NCI-H69 (cell line): ENCODE measurements at regions not wholly inside any gene's neighbourhood (a gene's known extent, or its start where the extent isn't known, plus 50 kb on each side); places are given as distances from the start of the nearest gene placed in this dataset.
"Not testable (repeated sequence)": the region's sequence is repeated elsewhere in the genome, so short reads cannot be mapped to it uniquely, and the experiment has no call there.

Source experiments
- DNase-seq: peaks from one replicate; lab custom pipeline; 2025; lab: John Stamatoyannopoulos, UW

DNA sequence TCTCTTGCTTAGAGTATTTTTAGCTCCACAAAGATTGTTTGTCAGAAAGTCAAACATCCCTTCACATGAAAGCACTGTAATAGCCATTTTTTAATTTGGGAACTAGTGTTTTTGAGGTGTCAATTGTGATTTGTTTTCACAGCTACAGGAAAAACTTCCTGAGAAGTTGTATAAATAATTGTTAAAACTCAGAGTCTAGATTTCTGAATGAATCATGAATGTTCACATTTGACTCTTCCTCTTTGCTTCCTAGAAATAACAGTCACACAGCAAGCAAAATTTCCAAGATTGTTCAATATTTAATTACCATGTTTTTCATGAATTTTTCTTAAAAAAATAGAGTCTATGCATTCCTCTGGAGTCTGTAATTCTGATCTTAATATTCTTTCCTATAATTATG lies 156.9 kb upstream of the SLC7A11 start:
- no peak for DNase-seq

DNA sequence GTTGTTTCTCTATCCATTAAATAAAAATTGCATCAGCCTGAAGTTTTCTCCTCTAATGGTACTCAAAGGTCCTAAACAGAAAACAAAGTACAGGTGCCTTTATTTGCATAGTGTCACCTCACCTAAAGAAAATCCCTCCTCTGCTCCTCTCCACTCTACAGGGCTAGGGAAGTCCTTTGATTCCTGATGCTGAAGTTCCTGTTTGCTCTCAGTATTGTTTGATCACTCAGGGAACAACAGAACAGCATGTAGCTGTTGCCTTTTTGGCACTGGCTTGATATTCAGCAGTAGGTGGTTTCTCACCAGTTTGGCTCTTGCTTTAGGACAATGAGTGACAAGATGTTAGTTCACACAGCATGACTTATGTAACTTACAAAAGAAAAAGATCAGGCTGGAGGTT lies 156.2 kb upstream of the SLC7A11 start:
- DNase-seq: peak; percentile 96

DNA sequence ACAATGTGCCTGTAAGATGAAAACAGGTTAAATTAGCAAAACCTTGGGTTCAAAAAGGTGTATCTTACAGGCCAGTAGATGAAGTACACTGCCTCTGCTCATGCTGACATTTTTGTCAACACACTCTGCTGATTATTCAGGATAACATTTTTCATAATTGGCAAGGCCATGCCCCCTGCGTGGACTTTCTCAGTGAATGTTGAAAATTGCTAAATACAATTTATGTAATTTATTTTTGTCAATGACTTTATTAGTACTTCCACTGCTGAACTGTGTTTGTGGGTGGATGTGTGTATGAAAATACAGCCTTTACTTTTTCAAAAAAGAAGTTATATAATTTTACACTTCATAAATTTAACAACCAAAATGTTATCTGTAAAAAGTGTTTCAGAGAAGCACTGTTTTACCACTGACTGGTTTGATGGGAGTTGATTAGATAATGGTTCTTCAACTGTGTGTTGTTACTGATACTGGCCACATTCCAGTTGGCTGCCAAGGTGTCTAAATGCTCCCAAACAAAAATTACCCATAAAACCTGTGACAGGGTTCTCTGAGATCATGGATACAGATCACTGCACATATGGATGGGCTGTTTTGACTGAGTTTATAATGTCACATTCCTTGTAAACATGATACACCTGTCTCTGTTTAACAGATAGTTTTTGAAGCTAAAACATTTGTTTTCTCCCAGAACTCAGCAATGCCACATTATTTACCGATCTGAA lies 151.9 kb upstream of the SLC7A11 start:
- DNase-seq: peak; percentile 68

DNA sequence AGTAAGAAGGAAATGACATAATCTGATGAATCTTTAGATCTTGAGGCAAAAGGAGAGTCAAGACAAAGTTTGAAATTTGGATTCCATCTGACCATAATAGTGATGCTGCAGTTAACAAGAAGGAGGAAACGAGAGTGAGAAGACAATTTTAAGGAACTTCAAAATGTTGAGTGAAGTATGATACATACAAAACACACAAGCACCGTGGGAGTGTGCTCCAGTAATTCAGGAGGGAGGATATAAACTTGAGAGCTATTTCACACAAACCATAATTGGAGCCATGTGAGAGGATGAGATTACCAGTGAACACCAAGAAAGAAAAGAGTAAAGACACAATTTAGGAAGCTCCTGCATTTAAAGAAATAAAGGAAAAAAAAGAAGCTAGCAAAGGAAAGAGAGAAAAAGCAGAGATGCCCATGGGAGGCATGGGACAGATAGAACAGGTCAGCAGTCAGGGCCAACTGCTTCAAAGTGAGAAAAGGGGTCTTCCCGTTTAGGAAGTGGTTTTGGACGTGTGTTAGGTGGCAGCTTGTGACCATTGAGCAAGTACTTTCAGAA lies 150.7 kb upstream of the SLC7A11 start:
- DNase-seq: no peak

DNA sequence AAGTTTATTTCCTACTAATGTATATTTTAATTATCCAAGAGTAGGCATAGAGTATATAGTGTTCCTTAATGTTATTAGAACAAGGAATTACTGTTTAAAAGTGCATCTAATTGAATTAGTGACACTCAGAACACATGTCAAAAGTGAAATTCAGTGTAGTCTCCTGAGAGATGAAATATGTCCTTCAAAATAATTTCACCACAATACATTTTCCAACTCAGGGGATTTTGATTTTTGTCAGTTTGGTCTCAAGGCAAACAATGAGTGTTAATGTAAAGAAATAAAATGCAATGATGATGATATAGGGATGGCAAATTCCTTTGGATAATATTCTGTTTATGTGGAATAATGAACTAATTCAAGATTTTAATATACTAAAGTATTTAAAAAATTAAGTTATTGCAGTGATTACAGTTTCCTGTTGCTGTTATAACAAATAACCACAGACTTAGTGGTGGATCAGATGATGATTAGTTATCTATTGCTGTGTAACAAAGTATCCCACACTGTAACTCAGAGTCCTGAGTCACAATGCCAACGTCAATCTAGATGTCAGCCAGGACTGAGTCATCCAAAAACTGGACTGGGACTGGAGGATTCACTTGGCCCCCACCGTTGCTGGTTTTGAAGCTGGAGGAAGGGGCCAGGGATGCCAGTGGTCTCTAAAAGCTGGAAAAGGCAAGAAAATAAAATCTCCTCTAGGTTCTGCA lies 148.0 kb upstream of the SLC7A11 start:
- DNase-seq: no peak

DNA sequence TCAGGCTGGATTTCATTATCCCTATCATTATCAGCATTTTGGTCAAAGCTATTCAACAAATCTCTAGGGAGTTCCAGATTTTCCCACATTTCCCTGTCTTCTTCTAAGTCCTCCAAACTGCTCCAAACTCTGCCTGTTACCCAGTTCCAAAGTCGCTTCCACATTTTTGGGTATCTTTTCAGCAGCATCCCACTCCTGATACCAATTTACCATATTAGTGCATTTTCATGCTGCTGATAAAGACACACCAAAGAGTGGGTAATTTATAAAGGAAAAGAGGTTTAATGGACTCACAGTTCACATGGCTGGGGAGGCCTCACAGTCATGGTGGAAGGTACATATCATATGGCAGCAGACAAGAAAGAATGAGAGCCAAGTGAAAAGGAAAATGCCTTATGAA lies 132.8 kb upstream of the SLC7A11 start:
- no peak for DNase-seq

- peak; percentile 3 for DNase-seq
Observed at GRCh38 chr4:138367942-138368341, 125.8 kb upstream of the SLC7A11 start.

- DNase-seq: not testable (repeated sequence)
Observed at GRCh38 chr4:138352446-138352845, 110.3 kb upstream of the SLC7A11 start.

GRCh38 chr4:138348055-138348454 lies 105.9 kb upstream of the SLC7A11 start:
- peak; percentile 8 for DNase-seq

DNA sequence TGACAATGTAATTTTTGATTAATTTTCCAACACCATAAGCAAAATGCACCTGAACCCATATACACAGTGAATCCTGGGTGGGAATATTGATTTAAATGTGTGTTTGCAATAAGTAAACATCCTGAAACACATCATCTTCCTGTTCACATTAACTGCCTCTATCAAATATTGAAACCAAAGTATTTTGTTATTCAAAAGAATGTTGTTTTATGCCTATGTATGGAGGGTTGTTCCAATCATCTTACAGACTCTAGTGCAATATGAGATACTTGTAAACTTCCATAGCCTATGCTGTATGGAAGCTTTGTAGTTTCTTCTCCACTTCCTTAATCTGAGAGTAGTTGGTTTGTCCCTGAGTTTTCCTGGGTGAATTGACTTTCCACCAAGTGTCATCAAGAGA lies 105.4 kb upstream of the SLC7A11 start:
- DNase-seq: peak; percentile 26

DNA sequence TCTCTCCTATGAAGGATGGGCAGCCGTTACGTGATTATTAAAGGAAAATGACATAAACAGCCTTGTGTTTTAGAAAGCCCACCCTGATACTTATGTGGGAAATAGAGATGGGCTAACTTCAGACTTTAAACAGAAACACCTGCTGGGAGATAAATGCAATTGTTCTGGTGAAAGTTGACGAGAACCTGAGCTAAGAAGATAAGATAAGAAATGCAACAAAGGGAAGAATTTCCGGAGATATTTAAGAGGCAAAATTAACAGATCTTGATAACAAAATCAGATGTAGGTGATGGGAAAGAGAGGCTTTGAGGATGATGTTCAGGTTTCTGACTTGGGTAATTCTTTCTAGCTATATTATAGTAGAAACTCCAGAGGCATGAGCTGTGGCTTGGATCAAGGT lies 102.7 kb upstream of the SLC7A11 start:
- no peak for DNase-seq

DNA sequence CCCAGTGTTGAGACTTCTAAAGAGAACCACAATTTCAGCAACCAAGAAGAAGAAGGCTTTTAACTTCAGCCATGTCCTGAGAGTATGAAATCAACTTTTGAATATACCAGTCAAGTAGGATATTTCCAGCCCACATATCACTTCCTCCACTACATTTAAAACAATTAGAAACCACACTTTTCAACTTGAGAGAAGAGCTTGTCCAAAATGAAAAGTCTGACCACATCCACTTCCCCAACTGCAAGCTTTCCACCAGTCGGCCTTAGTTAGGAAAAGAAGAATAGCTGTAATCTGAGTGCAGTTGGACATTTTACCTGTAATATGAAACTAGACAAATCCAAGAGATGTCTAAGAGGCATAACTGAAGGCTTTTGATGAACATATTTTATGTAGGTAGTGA lies 101.9 kb upstream of the SLC7A11 start:
- no peak for DNase-seq

DNA sequence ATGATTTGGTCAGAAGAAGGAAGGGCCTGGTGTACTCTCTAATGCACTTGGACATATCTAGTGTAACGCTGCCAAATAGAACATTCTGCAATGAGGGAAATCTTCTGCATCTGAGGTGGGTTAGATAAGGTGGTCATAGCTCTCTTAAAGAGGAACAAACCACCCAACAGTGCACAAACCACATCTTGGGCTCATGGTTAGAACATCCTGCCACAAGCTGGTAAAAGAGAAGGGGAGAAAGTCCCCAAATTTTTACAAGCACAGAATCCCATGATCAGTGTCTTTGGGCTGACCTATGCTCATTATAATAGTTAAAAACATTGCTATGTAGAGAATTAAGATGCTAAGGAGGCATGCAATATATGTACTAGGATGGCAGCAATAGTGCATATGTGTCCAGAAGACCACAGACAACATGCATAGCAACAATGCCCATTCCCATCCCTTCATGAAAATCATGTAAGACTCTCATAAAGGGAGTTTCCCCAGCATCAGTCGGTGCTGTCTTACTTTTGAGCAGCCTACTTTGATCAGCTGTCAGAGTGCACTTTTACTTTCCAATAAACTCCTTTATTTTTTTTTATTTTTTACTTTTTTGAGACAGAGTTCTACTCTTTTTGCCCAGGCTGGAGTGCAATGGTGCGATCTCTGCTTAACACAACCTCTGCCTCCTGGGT lies 99.7 kb upstream of the SLC7A11 start:
- no peak for DNase-seq

DNA sequence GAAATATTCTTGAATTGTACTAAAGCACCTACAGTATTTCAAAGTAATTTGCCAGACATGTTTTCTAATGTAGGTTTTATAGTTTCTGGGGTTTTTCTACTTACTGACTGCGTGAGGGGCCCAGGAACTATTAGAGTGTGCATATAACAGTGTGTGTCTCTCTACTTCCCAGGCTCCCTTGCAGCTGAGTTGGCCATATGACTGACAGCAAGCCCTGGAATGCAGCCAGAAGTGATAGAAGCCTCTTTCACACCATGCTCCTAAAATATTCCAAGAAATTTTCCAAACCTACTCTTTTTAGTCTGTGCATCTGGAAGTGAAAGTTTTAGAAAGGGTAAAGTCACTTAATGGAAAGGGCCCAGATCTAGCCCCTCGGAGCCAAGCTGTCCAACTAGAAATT lies 96.7 kb upstream of the SLC7A11 start:
- DNase-seq: no peak

DNA sequence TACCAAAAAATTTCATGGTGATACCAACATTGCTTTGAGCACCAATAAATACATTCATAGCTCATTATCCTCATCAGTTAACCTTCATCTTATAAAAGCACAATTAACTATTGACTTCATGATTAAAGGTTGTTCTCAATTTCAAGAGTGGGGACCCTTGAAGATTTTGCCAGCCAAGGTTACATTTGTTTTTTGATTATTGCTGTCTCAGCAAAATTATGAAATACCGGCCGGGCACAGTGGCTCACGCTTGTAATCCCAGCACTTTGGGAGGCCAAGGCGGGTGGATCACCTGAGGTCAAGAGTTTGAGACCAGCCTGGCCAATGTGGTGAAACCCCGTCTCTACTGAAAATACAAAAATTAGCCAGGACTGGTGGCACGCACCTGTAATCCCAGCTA lies 96.1 kb upstream of the SLC7A11 start:
- DNase-seq: not testable (repeated sequence)

DNA sequence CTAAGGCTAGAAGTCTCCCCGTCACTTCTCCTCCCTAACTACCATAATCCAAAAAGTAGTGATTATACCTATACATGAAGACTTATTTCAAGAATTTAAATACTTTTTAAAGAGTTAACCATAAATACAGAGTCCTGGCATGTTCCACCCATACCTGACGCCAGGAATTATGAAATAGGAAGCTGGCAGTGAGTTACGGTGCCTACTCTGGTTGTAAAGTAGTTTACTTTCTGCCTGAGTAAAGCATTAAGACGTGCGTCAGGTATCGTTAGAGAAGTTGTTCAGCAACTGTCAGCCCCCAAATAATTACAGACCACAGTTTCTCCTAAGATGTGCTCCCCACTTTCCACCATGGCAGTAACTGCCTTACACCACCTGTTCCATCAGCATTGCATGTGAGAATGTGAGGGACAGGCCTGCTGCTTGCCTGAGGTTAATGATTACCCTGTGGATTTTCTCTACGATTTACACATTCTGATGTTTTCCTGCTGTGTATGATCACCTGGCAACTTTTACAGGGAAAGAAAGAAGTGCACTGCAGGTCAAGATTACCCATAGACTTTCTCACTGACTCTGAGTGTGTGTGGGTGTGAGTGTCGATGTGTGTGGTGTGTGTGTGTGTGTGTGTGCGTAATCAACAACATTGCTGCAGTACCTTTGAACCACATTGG lies 92.3 kb upstream of the SLC7A11 start:
- peak; percentile 44 for DNase-seq

- DNase-seq: not testable (repeated sequence)
Observed at GRCh38 chr4:138332415-138332814, 90.3 kb upstream of the SLC7A11 start.

GRCh38 chr4:138330531-138330930 lies 88.4 kb upstream of the SLC7A11 start:
- DNase-seq: no peak

DNA sequence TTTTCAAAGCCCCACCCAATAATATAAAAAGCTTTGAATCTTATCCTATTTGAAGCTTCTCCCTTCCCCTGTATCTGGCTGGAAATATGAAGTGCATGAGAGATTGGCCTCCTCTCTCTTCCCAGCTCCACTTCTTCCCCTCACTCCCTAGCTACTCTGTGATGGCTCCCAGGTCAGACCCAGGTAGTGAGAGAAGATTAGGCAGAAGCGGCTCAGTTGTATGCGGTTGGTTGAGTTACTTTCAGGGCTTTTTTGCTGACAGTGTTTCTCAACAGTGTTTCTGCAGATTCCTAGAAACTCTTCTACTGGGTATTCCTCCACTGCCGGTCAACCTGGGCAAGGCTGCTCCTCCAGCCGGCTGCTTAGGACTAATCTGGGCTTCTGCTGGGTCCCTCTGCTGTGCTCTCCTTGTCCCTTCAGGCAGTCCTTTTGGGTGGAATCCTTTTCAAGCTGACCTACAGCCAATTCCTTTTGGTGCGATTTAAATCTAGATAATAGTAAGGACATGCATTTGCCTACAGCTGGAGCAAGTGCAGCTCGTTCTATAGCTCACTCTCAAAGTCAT lies 87.4 kb upstream of the SLC7A11 start:
- no peak for DNase-seq

DNA sequence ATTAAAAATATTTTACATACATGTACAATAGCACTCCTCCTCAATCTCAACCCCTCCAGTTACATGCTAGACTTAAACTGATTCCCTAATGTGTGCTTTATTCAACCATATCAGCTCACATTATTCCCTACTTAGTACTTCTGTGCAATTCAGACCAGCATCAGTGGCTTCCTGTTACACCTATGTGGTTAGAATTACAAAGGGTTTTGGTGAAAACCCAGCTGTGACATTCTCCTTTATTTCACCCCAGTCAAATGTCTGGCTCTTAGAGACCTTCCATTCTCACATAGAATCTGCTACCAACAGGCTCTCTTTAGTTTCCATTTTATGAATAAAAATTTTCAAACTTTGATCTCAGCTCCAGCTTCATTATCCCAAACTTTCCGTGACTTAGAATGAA lies 85.2 kb upstream of the SLC7A11 start:
- DNase-seq: peak; percentile 9

DNA sequence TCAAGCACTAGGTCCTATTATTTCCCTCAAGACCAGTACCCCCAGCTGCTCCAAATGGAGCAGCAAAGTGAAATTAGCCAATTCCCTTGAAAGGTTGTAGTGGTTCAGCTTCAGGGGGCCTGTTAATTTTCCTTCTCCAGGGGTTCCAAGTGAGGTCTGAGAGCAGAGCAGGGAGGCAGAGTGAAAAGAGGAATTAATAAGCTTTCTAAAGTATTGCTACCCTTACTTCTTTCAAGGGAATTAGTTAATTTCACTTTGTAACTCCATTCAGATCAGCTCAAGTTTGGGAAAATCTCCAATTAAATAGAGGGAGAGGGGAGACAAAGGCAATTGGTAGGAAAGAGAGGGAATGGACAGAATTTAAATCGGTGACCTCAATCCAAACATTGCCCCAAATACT lies 78.7 kb upstream of the SLC7A11 start:
- no peak for DNase-seq

DNA sequence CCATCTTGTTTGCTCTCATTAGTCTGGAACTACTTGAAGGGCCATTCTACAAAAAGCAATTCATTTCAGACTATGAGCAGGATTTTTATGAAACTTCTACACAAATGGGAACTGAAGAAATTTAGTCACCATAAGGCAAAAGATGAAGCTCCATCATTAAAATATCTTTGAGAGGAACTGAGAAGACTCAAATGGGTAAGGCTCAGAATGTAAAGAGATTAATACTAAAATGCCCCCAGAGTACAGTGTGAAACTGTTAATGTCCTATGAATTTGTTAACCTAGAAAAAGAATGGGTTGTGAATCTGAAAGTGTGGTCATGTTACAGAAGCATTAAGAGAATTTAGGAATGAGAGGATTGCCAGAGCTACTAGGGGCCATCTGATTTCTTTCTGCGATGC lies 77.9 kb upstream of the SLC7A11 start:
- no peak for DNase-seq
